HepG2 (cell line): ENCODE measurements at regions not wholly inside any gene's neighbourhood (a gene's known extent, or its start where the extent isn't known, plus 50 kb on each side); places are given as distances from the start of the nearest gene placed in this dataset.

Experiments used
- E2F5 ChIP-seq: sonication (generic); formaldehyde crosslinking; conservative IDR thresholded peaks from 2 replicates; pipeline ENCODE4 v1.4.0; 2020; ENCODE audit warnings: missing genetic modification reagents
- POLR2A ChIP-seq, 2 experiments: IDR thresholded peaks; 2 replicates each; pipeline ENCODE4 v1.6.1; 2011; ENCODE audit warnings: low read depth in 2 of 2, low read length in 2 of 2, mild to moderate bottlenecking in 1 of 2, moderate library complexity in 1 of 2; ENCODE audit not compliant: insufficient read depth in 1 of 2
- REL ChIP-seq: sonication (generic); formaldehyde crosslinking; conservative IDR thresholded peaks from 2 replicates; pipeline ENCODE4 v1.8.0; 2022; ENCODE audit warnings: mild to moderate bottlenecking, missing genetic modification reagents, moderate library complexity
- USF2 ChIP-seq, 2 experiments: sonication (generic) in 1 of 2; formaldehyde crosslinking in 1 of 2; IDR thresholded peaks; 2 replicates each; pipeline versions ENCODE4 v1.5.1 to v1.6.1; 2011 to 2020; ENCODE audit warnings: borderline replicate concordance in 1 of 2, low read depth in 1 of 2, low read length in 1 of 2, mild to moderate bottlenecking in 1 of 2, missing genetic modification reagents in 1 of 2, moderate library complexity in 1 of 2
- ZBTB10 ChIP-seq: sonication (generic); formaldehyde crosslinking; IDR thresholded peaks from 2 replicates; pipeline ENCODE4 v1.4.0; 2020; ENCODE audit warnings: missing genetic modification reagents, borderline replicate concordance
- ZMAT3 ChIP-seq: sonication (generic); formaldehyde crosslinking; conservative IDR thresholded peaks from 2 replicates; pipeline ENCODE4 v1.7.0; 2021; ENCODE audit warnings: missing genetic modification reagents
- ZMYM4 ChIP-seq: sonication (generic); formaldehyde crosslinking; IDR thresholded peaks from 2 replicates; pipeline ENCODE4 v1.8.1; 2023; ENCODE audit warnings: mild to moderate bottlenecking, missing genetic modification reagents

- TF ChIP-seq ZMYM4 (CRISPR knock-in tag) (no peak), ZMAT3 (CRISPR knock-in tag) (no peak), POLR2A (IDR thresholded peaks at IDR 0.05; ENCODE audit: insufficient read depth in 1 of 2, low read depth in 2 of 2, low read length in 2 of 2) (no peak), ZBTB10 (no peak), E2F5 (CRISPR knock-in tag) (no peak), REL (CRISPR knock-in tag) (no peak), USF2 (IDR thresholded peaks at IDR 0.05; ENCODE audit: low read depth, low read length) (no peak), USF2 (CRISPR knock-in tag; IDR thresholded peaks at IDR 0.05; ENCODE audit: borderline replicate concordance) (no peak)
These were observed 105.1 kb upstream of the ANK3 start for GRCh38 chr10:60494774-60495173.
